Lower leg skin (tissue), 4 donors: ENCODE measurements at regions not wholly inside any gene's neighbourhood (a gene's known extent, or its start where the extent isn't known, plus 50 kb on each side); places are given as distances from the start of the nearest gene placed in this dataset.

Experiments used
- DNase-seq, 2 donors: peaks; one replicate each; pipeline ENCODE4 v3.0.0-alpha.2; 2019; ENCODE audit warnings: low spot score in 2 of 2
- H3K4me3 ChIP-seq: fragments of 200-600 bp; sonication (generic); 2 replicates; pipeline ENCODE4 v1.5.1; 2017; ENCODE audit warnings: mild to moderate bottlenecking, low read depth; ENCODE audit not compliant: poor library complexity, severe bottlenecking
- POLR2A ChIP-seq, 2 donors: fragments of 450-650 bp; IDR thresholded peaks; one replicate each; pipeline ENCODE4 v1.6.1; 2016 to 2017; ENCODE audit warnings: antibody characterized with exemption in 2 of 2, mild to moderate bottlenecking in 1 of 2, moderate library complexity in 1 of 2
- WGBS, 2 donors: methylation state at CpG; one replicate each; pipeline ENCODE4 v1.1.5; 2018; 5-methylcytosine and 5-hydroxymethylcytosine counted together
- intact Hi-C: fragments of 100-400 bp; cut with DNase I; formaldehyde crosslinking; loops from one replicate; pipeline ENCODE4 v1.15.0; 2023; ENCODE audit warnings: low total_unique reads
- TF ChIP-seq, protein P1 (sequence below), 3 donors: fragments of 450-650 bp; IDR thresholded peaks; one replicate each; pipeline ENCODE4 v1.5.1; 2016; ENCODE audit warnings: antibody characterized with exemption in 3 of 3, mild to moderate bottlenecking in 3 of 3, moderate library complexity in 2 of 3

DNA sequence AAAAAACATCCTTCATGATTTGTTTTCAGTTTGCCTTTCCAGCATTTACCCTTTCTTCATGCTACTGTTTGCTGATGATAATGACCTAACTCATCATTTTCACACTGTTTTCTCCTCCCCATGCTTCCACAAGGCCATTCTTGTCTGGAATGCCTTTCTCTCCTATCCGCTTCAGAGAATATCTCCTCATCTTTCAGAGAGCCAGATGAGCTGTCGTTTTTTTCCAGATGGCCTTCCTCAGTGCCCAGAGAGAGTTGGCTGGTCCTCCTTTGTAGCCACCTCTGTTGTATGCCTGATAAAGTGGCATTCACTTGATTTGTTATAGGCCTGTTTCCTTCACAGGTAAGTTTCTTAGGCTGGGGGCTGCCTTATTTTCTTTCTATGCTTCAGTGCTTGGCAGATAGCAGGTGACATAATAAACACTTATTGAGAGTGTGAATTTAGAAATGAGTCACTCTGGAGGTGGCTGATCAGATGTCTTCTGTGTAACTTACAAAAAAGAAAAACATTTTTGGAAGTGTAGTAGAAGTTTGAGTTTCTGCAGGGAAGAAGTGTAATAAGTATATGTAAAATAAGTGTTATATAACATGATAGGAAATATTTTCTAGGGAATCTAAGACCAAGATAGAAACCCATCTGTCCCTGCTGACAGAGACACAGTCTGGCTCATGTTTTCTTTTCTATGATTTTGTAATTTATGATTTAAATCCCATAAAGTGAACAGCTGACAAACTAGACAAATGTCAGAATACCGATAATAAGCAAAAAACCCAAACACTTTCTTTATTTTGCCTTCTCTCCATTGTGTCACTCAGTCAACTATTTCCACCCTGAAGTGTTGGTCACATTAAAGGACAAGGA lies 174.5 kb downstream of the DACT1 start:
- TF ChIP-seq, protein P1, sequence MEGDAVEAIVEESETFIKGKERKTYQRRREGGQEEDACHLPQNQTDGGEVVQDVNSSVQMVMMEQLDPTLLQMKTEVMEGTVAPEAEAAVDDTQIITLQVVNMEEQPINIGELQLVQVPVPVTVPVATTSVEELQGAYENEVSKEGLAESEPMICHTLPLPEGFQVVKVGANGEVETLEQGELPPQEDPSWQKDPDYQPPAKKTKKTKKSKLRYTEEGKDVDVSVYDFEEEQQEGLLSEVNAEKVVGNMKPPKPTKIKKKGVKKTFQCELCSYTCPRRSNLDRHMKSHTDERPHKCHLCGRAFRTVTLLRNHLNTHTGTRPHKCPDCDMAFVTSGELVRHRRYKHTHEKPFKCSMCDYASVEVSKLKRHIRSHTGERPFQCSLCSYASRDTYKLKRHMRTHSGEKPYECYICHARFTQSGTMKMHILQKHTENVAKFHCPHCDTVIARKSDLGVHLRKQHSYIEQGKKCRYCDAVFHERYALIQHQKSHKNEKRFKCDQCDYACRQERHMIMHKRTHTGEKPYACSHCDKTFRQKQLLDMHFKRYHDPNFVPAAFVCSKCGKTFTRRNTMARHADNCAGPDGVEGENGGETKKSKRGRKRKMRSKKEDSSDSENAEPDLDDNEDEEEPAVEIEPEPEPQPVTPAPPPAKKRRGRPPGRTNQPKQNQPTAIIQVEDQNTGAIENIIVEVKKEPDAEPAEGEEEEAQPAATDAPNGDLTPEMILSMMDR (IDR thresholded peaks at IDR 0.05): no peak
- TF ChIP-seq POLR2A (IDR thresholded peaks at IDR 0.05): no peak
- intact Hi-C loops: no loop called here
- WGBS, 2 donors: 69 to 72% methylated on average over 3 of the region's 3 CpGs
- no peak for DNase-seq
- H3K4me3 ChIP-seq: no peak overlapping the region

DNA sequence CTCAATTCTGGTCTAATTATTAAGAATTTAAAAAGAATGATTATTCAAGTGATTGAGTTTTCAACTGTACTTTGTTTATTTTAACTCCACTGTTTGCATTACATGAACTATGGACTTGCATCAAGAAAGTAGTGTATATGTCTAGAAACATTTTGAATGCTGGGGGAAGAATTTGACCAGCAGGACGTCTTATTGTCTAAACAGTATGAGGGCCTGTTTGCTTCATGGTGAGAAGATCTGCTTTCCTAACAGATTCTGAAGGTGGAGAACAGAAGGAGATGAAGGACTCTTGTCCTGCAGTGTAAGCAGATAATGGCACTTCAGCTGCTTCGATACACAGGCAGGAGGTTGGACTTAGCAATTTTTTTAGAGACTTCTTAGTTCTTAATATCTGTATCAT lies 176.0 kb downstream of the DACT1 start:
- H3K4me3 ChIP-seq: no peak overlapping the region
- intact Hi-C loops: no loop called here
- 90 to 92% methylated on average over 2 of the region's 2 CpGs for WGBS, 2 donors
- DNase-seq: no peak
- no peak for TF ChIP-seq POLR2A (IDR thresholded peaks at IDR 0.05)
- TF ChIP-seq, protein P1 (IDR thresholded peaks at IDR 0.05): no peak

DNA sequence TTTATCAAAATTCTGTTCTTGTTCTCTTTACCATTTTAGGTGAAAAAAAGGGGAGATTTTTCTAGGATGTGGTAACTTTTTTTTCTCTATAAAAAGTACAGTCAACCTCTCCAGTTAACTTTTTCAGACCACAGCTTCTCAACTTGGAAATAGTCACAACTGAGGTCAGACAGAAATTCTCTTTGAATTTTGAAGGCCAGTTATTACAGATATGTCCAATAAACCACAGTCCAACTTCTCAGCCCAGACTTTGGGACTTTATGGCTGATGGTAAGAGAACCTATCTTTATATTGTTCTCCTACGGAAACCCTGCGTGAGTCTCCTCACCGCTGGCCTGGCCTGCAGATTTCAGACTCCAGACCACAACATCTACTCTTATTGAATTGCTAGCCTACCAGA lies 176.7 kb downstream of the DACT1 start:
- DNase-seq: no peak
- no peak for TF ChIP-seq POLR2A (IDR thresholded peaks at IDR 0.05)
- TF ChIP-seq, protein P1 (IDR thresholded peaks at IDR 0.05): no peak
- WGBS, 2 donors: 96% methylated on average over 3 of the region's 3 CpGs
- no peak overlapping the region for H3K4me3 ChIP-seq
- intact Hi-C loops: no loop called here

DNA sequence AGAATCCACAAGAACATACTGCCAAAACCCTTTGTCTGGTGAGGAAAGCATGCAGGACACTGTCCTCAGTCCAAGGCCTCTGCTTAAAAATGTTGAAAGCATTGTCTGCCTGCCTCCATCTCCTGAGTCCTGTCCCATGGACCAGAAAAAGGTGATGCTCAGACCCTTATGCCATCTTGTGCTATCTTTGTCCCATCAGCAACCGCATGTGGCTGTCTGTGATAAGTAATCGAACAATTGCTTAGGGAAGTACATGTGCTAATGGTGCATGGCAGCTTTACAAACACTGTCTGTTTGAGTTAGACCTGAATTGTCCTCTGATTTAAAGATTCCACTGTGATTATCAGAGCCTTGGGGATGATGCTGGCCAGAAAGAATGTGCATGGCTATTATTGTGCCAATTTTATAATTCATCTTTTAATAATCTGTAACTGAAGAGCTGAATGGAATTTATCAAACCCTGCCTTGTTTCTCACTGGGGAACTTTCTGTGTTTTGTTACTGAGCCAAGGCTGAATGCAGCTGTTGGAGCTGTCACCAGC lies 177.5 kb downstream of the DACT1 start:
- TF ChIP-seq, protein P1 (IDR thresholded peaks at IDR 0.05): no peak
- no peak for TF ChIP-seq POLR2A (IDR thresholded peaks at IDR 0.05)
- 34 to 52% methylated on average over 2 of the region's 2 CpGs for WGBS, 2 donors
- intact Hi-C loops: no loop called here
- no peak for DNase-seq
- H3K4me3 ChIP-seq: no peak overlapping the region

DNA sequence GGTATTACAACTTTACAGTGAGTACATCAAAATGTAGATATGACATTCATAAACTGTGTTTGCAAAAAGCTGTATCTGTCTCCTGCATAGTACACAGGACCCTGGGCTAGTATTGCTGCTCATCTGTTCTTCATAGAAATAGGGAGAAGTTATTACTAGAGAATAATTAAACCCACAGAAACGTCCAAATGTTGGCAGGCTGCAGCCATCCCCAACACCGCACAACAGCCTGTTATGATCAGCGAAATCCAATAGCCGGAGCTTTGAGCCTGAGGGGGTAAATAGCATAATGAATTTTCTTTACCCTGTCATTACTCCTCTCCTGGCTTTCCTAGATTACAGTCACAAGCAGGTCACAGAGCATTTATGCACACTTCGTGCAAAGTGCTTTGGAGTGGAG lies 178.0 kb downstream of the DACT1 start:
- intact Hi-C loops: no loop called here
- no peak overlapping the region for H3K4me3 ChIP-seq
- no peak for TF ChIP-seq POLR2A (IDR thresholded peaks at IDR 0.05)
- TF ChIP-seq, protein P1 (IDR thresholded peaks at IDR 0.05): no peak
- DNase-seq: no peak
- WGBS, 2 donors: 18 to 39% methylated on average over 5 of the region's 5 CpGs
